ENCODE measurements at regions not wholly inside any gene's neighbourhood (a gene's known extent, or its start where the extent isn't known, plus 50 kb on each side); places are given as distances from the start of the nearest gene placed in this dataset.

GRCh38 chr10:100618091-100618615 is 82.4 kb downstream of the HIF1AN start:
- TF ChIP-seq POLR2A (IDR thresholded peaks at IDR 0.05): no peak
- TF ChIP-seq CTCF (IDR thresholded peaks at IDR 0.05): no peak
